OCI-LY1 (cell line): ENCODE measurements at regions not wholly inside any gene's neighbourhood (a gene's known extent, or its start where the extent isn't known, plus 50 kb on each side); places are given as distances from the start of the nearest gene placed in this dataset.

Experiments
- H2AFZ ChIP-seq: fragments of 200-600 bp; sonication (generic), shearing (Covaris generic); 2 replicates; pipeline ENCODE4 v1.6.0; 2014; ENCODE audit warnings: antibody characterized with exemption, mild to moderate bottlenecking, low read length
- H3F3A ChIP-seq: fragments of 200-600 bp; sonication (generic), shearing (Covaris generic); 2 replicates; pipeline ENCODE4 v1.6.0; 2014; ENCODE audit warnings: mild to moderate bottlenecking, antibody characterized with exemption, low read length, moderate library complexity; ENCODE audit not compliant: insufficient read depth
- H3K27ac ChIP-seq: fragments of 200-600 bp; sonication (generic); 2 replicates; pipeline ENCODE4 v1.5.1; 2014; ENCODE audit warnings: low read length, mixed run types, mild to moderate bottlenecking, low read depth; ENCODE audit not compliant: poor library complexity, severe bottlenecking
- H3K27me3 ChIP-seq: fragments of 200-600 bp; sonication (generic); 2 replicates; pipeline ENCODE4 v1.6.0; 2014; ENCODE audit warnings: antibody characterized with exemption, mild to moderate bottlenecking, low read length, moderate library complexity; ENCODE audit not compliant: insufficient read depth
- H3K36me3 ChIP-seq: fragments of 200-600 bp; sonication (generic); 2 replicates; pipeline ENCODE4 v1.6.1; 2014; ENCODE audit warnings: mild to moderate bottlenecking, antibody characterized with exemption, low read length, moderate library complexity, mixed read lengths; ENCODE audit not compliant: insufficient read depth
- H3K4me1 ChIP-seq: fragments of 200-600 bp; sonication (generic); 2 replicates; pipeline ENCODE4 v1.5.1; 2014; ENCODE audit warnings: mild to moderate bottlenecking, low read length, moderate library complexity; ENCODE audit not compliant: insufficient read depth, severe bottlenecking
- H3K4me2 ChIP-seq: fragments of 200-600 bp; sonication (generic), shearing (Covaris generic); 2 replicates; pipeline ENCODE4 v1.6.1; 2014; ENCODE audit warnings: low read length
- H3K4me3 ChIP-seq: fragments of 200-600 bp; sonication (generic); 2 replicates; pipeline ENCODE4 v1.5.1; 2014; ENCODE audit warnings: low read length, low read depth, mild to moderate bottlenecking, mixed read lengths; ENCODE audit not compliant: poor library complexity, severe bottlenecking
- H3K79me2 ChIP-seq: fragments of 200-600 bp; shearing (Covaris generic); 2 replicates; pipeline ENCODE4 v1.6.1; 2016; ENCODE audit warnings: mixed run types, low read length, mixed read lengths; ENCODE audit not compliant: insufficient read depth
- H3K9ac ChIP-seq: fragments of 200-600 bp; sonication (generic), shearing (Covaris generic); 2 replicates; pipeline ENCODE4 v1.6.1; 2014; ENCODE audit warnings: mild to moderate bottlenecking, low read length, mixed read lengths
- H3K9me2 ChIP-seq: fragments of 200-600 bp; sonication (generic), shearing (Covaris generic); 2 replicates; pipeline ENCODE4 v1.6.1; 2014; ENCODE audit warnings: low read depth, mild to moderate bottlenecking, low read length, mixed read lengths
- H3K9me3 ChIP-seq: fragments of 200-600 bp; shearing (Covaris generic); 2 replicates; pipeline ENCODE4 v1.6.1; 2014; ENCODE audit warnings: low read length, mixed read lengths
- H4K20me1 ChIP-seq: fragments of 200-600 bp; sonication (generic), shearing (Covaris generic); 2 replicates; pipeline ENCODE4 v1.6.0; 2016; ENCODE audit warnings: mild to moderate bottlenecking, low read length; ENCODE audit not compliant: insufficient read depth
- CTCF ChIP-seq: fragments of 200-600 bp; sonication (generic), shearing (Covaris generic); IDR thresholded peaks from 2 replicates; pipeline ENCODE4 v1.5.1; 2017; ENCODE audit warnings: mild to moderate bottlenecking, antibody characterized with exemption, low read length, moderate library complexity, mixed read lengths
- EZH2 ChIP-seq: fragments of 200-600 bp; sonication (generic), shearing (Covaris generic); IDR thresholded peaks from 2 replicates; pipeline ENCODE4 v1.8.0; 2017; ENCODE audit warnings: borderline replicate concordance, mixed run types, mild to moderate bottlenecking, antibody characterized with exemption, low read length, moderate library complexity, mixed read lengths

- Histone ChIP-seq H3K36me3 (no peaks in the 10 kb centered on the region), H3K79me2 (no peaks in the 10 kb centered on the region), H3K4me3 (no peak overlapping the region), H3K9me3 (no peaks in the 10 kb centered on the region), H3K4me2 (no peak overlapping the region), H3K9me2 (no peaks in the 10 kb centered on the region), H3K27me3 (no peaks in the 10 kb centered on the region), H2AFZ (no peak overlapping the region), H3K4me1 (no peaks in the 10 kb centered on the region), H3K9ac (no peak overlapping the region), H4K20me1 (no peaks in the 10 kb centered on the region), H3K27ac (no peak overlapping the region), H3F3A (no peaks in the 10 kb centered on the region)
- no peak for TF ChIP-seq CTCF
- no peak for TF ChIP-seq EZH2
Observed at GRCh38 chr16:86085795-86086194, 186.8 kb downstream of the IRF8 start.

- H3K36me3 ChIP-seq, result no peaks in the 10 kb centered on the region
- no peak for TF ChIP-seq CTCF
- TF ChIP-seq EZH2, result no peak
Observed at GRCh38 chr16:86086471-86086870, 187.5 kb downstream of the IRF8 start.

GRCh38 chr16:86087011-86087895 is 188.3 kb downstream of the IRF8 start:
- Histone ChIP-seq H2AFZ (no peak overlapping the region), H3K4me3 (no peak overlapping the region)

More at GRCh38 chr16:86086471-86086870, 187.5 kb downstream of the IRF8 start:
- Histone ChIP-seq H3K9me2 (no peaks in the 10 kb centered on the region), H3K27ac (no peak overlapping the region), H3K4me1 (no peaks in the 10 kb centered on the region), H4K20me1 (no peaks in the 10 kb centered on the region), H3K9me3 (no peaks in the 10 kb centered on the region), H2AFZ (no peak overlapping the region), H3K79me2 (no peaks in the 10 kb centered on the region), H3K4me3 (no peak overlapping the region), H3F3A (no peaks in the 10 kb centered on the region), H3K9ac (no peak overlapping the region), H3K4me2 (no peak overlapping the region), H3K27me3 (no peaks in the 10 kb centered on the region)

More at GRCh38 chr16:86087011-86087895, 188.3 kb downstream of the IRF8 start:
- H3K27ac ChIP-seq, result no peak overlapping the region
- no peak overlapping the region for H3K4me2 ChIP-seq
- H3K9me2 ChIP-seq, result no peaks in the 10 kb centered on the region
- no peaks in the 10 kb centered on the region for H3K79me2 ChIP-seq
- no peaks in the 10 kb centered on the region for H3F3A ChIP-seq
- H3K9me3 ChIP-seq, result no peaks in the 10 kb centered on the region
- no peaks in the 10 kb centered on the region for H3K36me3 ChIP-seq
- H3K27me3 ChIP-seq, result no peaks in the 10 kb centered on the region
- H3K9ac ChIP-seq, result no peak overlapping the region
- no peaks in the 10 kb centered on the region for H4K20me1 ChIP-seq
- no peaks in the 10 kb centered on the region for H3K4me1 ChIP-seq
- TF ChIP-seq CTCF (no peak), EZH2 (no peak)
